ENCODE measurements at regions not wholly inside any gene's neighbourhood (a gene's known extent, or its start where the extent isn't known, plus 50 kb on each side); places are given as distances from the start of the nearest gene placed in this dataset.

GRCh38 chr1:172952516-172952915 is 98.2 kb downstream of the TNFSF18 start:
- Mint-ChIP-seq H3K27ac (no peak overlapping the region), H3K4me1 (peaks cover 4% of the 10 kb centered on the region), H3K4me3 (no peak overlapping the region), H3K36me3 (ENCODE audit: low read depth) (peaks cover 3% of the 10 kb centered on the region), H3K27me3 (peaks cover 6% of the 10 kb centered on the region)
- ATAC-seq (no peak), DNase-seq (no peak)
- H3K9me3 ChIP-seq (ENCODE audit: control insufficient read depth, low read length, poor library complexity, severe bottlenecking), result no peaks in the 10 kb centered on the region

GRCh38 chr1:172954476-172955150 is 96.1 kb downstream of the TNFSF18 start:
- Mint-ChIP-seq H3K36me3 (ENCODE audit: low read depth) (no peaks in the 10 kb centered on the region), H3K27me3 (peaks cover 6% of the 10 kb centered on the region), H3K27ac (no peak overlapping the region), H3K4me1 (peaks cover 4% of the 10 kb centered on the region), H3K4me3 (no peak overlapping the region)
- no peaks in the 10 kb centered on the region for H3K9me3 ChIP-seq (ENCODE audit: control insufficient read depth, low read length, poor library complexity, severe bottlenecking)
- ATAC-seq (no peak), DNase-seq (no peak)

GRCh38 chr1:172955161-172955815 is 95.5 kb downstream of the TNFSF18 start:
- ATAC-seq (no peak), DNase-seq (no peak)
- H3K27ac Mint-ChIP-seq, result no peak overlapping the region
- no peak overlapping the region for H3K4me3 Mint-ChIP-seq
- H3K27me3 Mint-ChIP-seq, result peaks cover 6% of the 10 kb centered on the region
- H3K9me3 ChIP-seq (ENCODE audit: control insufficient read depth, low read length, poor library complexity, severe bottlenecking), result no peaks in the 10 kb centered on the region
- peaks cover 6% of the 10 kb centered on the region for H3K4me1 Mint-ChIP-seq
- H3K36me3 Mint-ChIP-seq (ENCODE audit: low read depth), result no peaks in the 10 kb centered on the region

- Mint-ChIP-seq H3K36me3 (ENCODE audit: low read depth) (peaks cover 2% of the 10 kb centered on the region), H3K4me3 (no peak overlapping the region), H3K27ac (no peak overlapping the region), H3K27me3 (peaks cover 2% of the 10 kb centered on the region), H3K4me1 (peaks cover 10% of the 10 kb centered on the region)
- DNase-seq, result no peak
- no peak for ATAC-seq
- H3K9me3 ChIP-seq (ENCODE audit: control insufficient read depth, low read length, poor library complexity, severe bottlenecking), result no peaks in the 10 kb centered on the region
These were observed 93.9 kb downstream of the TNFSF18 start for GRCh38 chr1:172956871-172957270.

GRCh38 chr1:172957491-172957890 is 93.2 kb downstream of the TNFSF18 start:
- ATAC-seq (no peak), DNase-seq (no peak)
- Mint-ChIP-seq H3K36me3 (ENCODE audit: low read depth) (peaks cover 2% of the 10 kb centered on the region), H3K27me3 (no peaks in the 10 kb centered on the region), H3K27ac (no peak overlapping the region), H3K4me3 (no peak overlapping the region), H3K4me1 (peaks cover 8% of the 10 kb centered on the region)
- no peaks in the 10 kb centered on the region for H3K9me3 ChIP-seq (ENCODE audit: control insufficient read depth, low read length, poor library complexity, severe bottlenecking)

GRCh38 chr1:172959571-172959970 is 91.2 kb downstream of the TNFSF18 start:
- DNase-seq, result no peak
- Mint-ChIP-seq H3K36me3 (ENCODE audit: low read depth) (peaks cover 2% of the 10 kb centered on the region), H3K4me1 (peaks cover 5% of the 10 kb centered on the region), H3K27me3 (no peaks in the 10 kb centered on the region), H3K4me3 (no peak overlapping the region), H3K27ac (no peak overlapping the region)
- no peak for ATAC-seq
- no peaks in the 10 kb centered on the region for H3K9me3 ChIP-seq (ENCODE audit: control insufficient read depth, low read length, poor library complexity, severe bottlenecking)

GRCh38 chr1:172960019-172960418 is 90.7 kb downstream of the TNFSF18 start:
- no peak overlapping the region for H3K4me3 Mint-ChIP-seq
- no peaks in the 10 kb centered on the region for H3K9me3 ChIP-seq (ENCODE audit: control insufficient read depth, low read length, poor library complexity, severe bottlenecking)
- H3K36me3 Mint-ChIP-seq (ENCODE audit: low read depth), result peaks cover 2% of the 10 kb centered on the region
- no peaks in the 10 kb centered on the region for H3K27me3 Mint-ChIP-seq
- no peak overlapping the region for H3K27ac Mint-ChIP-seq
- peaks cover 5% of the 10 kb centered on the region for H3K4me1 Mint-ChIP-seq
- no peak for ATAC-seq
- DNase-seq, result no peak

- Mint-ChIP-seq H3K36me3 (ENCODE audit: low read depth) (peaks cover 2% of the 10 kb centered on the region), H3K4me3 (no peak overlapping the region), H3K27me3 (no peaks in the 10 kb centered on the region), H3K27ac (no peak overlapping the region), H3K4me1 (peaks cover 5% of the 10 kb centered on the region)
- DNase-seq, result no peak
- no peaks in the 10 kb centered on the region for H3K9me3 ChIP-seq (ENCODE audit: control insufficient read depth, low read length, poor library complexity, severe bottlenecking)
- ATAC-seq, result no peak
These were observed 90.1 kb downstream of the TNFSF18 start for GRCh38 chr1:172960454-172961208.

GRCh38 chr1:172964864-172965263 is 85.9 kb downstream of the TNFSF18 start:
- Mint-ChIP-seq H3K27me3 (no peaks in the 10 kb centered on the region), H3K36me3 (ENCODE audit: low read depth) (peaks cover 2% of the 10 kb centered on the region), H3K4me1 (peaks cover 3% of the 10 kb centered on the region), H3K4me3 (no peak overlapping the region), H3K27ac (no peak overlapping the region)
- DNase-seq (no peak), ATAC-seq (no peak)
- no peaks in the 10 kb centered on the region for H3K9me3 ChIP-seq (ENCODE audit: control insufficient read depth, low read length, poor library complexity, severe bottlenecking)

GRCh38 chr1:172966844-172967540 is 83.7 kb downstream of the TNFSF18 start:
- DNase-seq (no peak), ATAC-seq (no peak)
- no peaks in the 10 kb centered on the region for H3K9me3 ChIP-seq (ENCODE audit: control insufficient read depth, low read length, poor library complexity, severe bottlenecking)
- H3K27ac Mint-ChIP-seq, result no peak overlapping the region
- no peaks in the 10 kb centered on the region for H3K27me3 Mint-ChIP-seq
- no peaks in the 10 kb centered on the region for H3K36me3 Mint-ChIP-seq (ENCODE audit: low read depth)
- H3K4me1 Mint-ChIP-seq, result no peaks in the 10 kb centered on the region
- H3K4me3 Mint-ChIP-seq, result no peak overlapping the region

- H3K9me3 ChIP-seq (ENCODE audit: control insufficient read depth, low read length, poor library complexity, severe bottlenecking), result no peaks in the 10 kb centered on the region
- DNase-seq (no peak), ATAC-seq (no peak)
- H3K36me3 Mint-ChIP-seq (ENCODE audit: low read depth), result no peaks in the 10 kb centered on the region
- no peak overlapping the region for H3K4me3 Mint-ChIP-seq
- H3K27ac Mint-ChIP-seq, result no peak overlapping the region
- no peaks in the 10 kb centered on the region for H3K4me1 Mint-ChIP-seq
- no peaks in the 10 kb centered on the region for H3K27me3 Mint-ChIP-seq
These were observed 82.8 kb downstream of the TNFSF18 start for GRCh38 chr1:172967936-172968335.

- no peaks in the 10 kb centered on the region for H3K9me3 ChIP-seq (ENCODE audit: control insufficient read depth, low read length, poor library complexity, severe bottlenecking)
- H3K27me3 Mint-ChIP-seq, result no peaks in the 10 kb centered on the region
- no peaks in the 10 kb centered on the region for H3K36me3 Mint-ChIP-seq (ENCODE audit: low read depth)
- DNase-seq (no peak), ATAC-seq (no peak)
- no peak overlapping the region for H3K4me3 Mint-ChIP-seq
- H3K4me1 Mint-ChIP-seq, result no peaks in the 10 kb centered on the region
- no peak overlapping the region for H3K27ac Mint-ChIP-seq
These were observed 81.1 kb downstream of the TNFSF18 start for GRCh38 chr1:172969611-172970010.

GRCh38 chr1:172970186-172970585 is 80.6 kb downstream of the TNFSF18 start:
- no peak for ATAC-seq
- Mint-ChIP-seq H3K27me3 (no peaks in the 10 kb centered on the region), H3K4me3 (no peak overlapping the region), H3K27ac (no peak overlapping the region), H3K4me1 (no peaks in the 10 kb centered on the region), H3K36me3 (ENCODE audit: low read depth) (no peaks in the 10 kb centered on the region)
- H3K9me3 ChIP-seq (ENCODE audit: control insufficient read depth, low read length, poor library complexity, severe bottlenecking), result no peaks in the 10 kb centered on the region
- no peak for DNase-seq
